ENCODE measurements at regions not wholly inside any gene's neighbourhood (a gene's known extent, or its start where the extent isn't known, plus 50 kb on each side); places are given as distances from the start of the nearest gene placed in this dataset.

DNA sequence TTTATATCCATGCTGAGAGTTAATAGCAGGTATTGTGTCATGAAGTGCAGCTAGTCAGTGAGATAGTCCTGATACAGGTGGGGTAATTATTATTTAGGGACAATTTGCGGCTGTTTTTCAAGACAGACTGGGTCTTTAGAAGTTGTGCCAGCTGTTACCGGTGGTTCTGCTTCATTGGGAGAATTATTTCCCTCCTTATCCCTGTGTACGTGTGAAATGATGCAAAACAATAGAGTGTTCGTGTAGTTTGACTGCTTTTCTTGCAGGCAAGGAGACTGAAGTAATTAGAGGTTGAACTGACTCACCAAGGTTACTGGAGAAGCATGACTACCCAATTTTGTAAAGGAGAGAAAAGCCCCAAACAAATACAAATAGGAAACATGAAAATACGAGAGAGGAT is 101.7 kb downstream of the ARRDC3 start:
- peaks cover 6% of the 10 kb centered on the region for H3K36me3 Mint-ChIP-seq (ENCODE audit: low read depth)
- POLR2A ChIA-PET, result interaction anchor here (0.5 to 1.6 kb wide), 3 partner anchors 12 to 102 kb away, joined by 3 to 13 read pairs (median 6); partner anchors contain the start of gene ARRDC3
- DNase-seq, result no peak
- CTCF ChIA-PET, result interaction anchor here (0.8 to 2.2 kb wide), 6 partner anchors 9 to 48 kb away, joined by 3 to 12 read pairs (median 4); no protein-coding TSS in a partner anchor
- no peak overlapping the region for H3K4me3 Mint-ChIP-seq
- peaks cover 14% of the 10 kb centered on the region for H3K27me3 Mint-ChIP-seq
- H3K27ac Mint-ChIP-seq, result no peak overlapping the region
- peaks cover 26% of the 10 kb centered on the region for H3K4me1 Mint-ChIP-seq
- H3K9me3 Mint-ChIP-seq, result peaks cover 15% of the 10 kb centered on the region

DNA sequence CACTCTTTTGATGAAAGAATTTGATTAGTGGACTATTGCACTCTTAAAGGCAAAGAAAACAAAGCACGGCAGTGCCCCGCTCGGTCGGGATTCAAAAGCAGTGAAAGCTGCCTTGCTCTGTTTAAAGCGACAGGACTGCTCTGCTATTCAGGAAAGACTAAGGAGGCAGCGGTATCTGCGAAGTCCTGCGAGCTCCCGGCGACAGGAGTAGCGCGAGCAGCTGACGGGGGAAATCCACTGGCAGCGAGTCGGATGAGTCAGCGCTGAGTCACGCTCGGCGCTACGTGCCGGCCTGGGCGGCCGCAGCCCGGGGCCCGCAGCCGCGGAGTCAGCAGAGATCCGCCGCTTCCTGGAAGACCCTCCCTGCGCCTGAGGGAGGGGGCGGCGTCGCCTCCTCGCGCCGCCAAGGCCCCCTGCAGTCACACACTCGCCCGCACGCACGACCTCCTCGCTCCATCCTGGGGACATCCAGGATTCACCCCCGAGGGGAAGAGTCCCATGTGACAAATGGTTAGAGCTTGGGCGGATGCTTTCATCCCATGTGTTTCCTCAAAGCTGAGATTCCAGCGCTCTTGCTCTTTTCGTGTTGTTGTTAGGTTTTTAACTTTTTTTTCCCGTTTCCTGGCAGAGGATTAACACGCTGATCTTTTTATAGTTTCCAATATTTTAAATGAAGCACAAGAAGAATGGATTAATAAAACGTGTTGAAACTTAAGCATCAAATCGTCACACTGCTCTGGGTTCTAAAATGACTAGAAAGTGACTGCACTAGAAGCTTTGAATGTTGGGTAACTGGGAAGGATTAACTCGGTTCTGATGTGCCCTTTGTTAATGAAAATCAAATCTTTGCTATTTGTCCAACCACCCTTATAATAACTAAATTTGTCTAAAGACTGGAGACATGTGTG is 102.5 kb downstream of the ARRDC3 start:
- DNase-seq, result peak; percentile 75
- Mint-ChIP-seq H3K4me1 (peaks cover 26% of the 10 kb centered on the region), H3K4me3 (peak overlapping the region; percentile 74), H3K27me3 (peaks cover 21% of the 10 kb centered on the region), H3K9me3 (peaks cover 11% of the 10 kb centered on the region), H3K27ac (peak overlapping the region; percentile 85), H3K36me3 (ENCODE audit: low read depth) (peaks cover 4% of the 10 kb centered on the region)
- CTCF ChIA-PET, result interaction anchor here (0.5 to 2.4 kb wide), 9 partner anchors 10 to 835 kb away, joined by 3 to 12 read pairs (median 5); no protein-coding TSS in a partner anchor
- POLR2A ChIA-PET, result interaction anchor here (0.5 to 1.6 kb wide), 4 partner anchors 12 to 102 kb away, joined by 3 to 13 read pairs (median 4); partner anchors contain the start of gene ARRDC3

DNA sequence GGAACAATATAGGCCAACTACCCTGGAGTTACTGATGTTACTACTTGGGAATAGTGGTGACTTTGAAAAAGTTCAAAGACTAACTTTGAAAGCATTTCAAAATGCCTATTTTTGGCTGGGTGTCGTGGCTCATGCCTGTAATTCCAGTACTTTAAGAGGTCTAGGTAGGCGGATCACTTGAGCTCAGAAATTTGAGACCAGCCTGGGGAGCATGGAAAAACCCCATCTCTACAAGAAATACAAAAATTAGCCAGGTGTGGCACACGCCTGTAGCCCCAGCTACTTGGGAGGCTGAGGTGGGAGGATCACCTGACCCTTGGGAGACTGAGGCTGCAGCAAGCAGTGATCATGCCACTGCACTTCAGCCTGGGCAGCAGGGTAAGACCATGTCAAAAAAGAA is 105.3 kb downstream of the ARRDC3 start:
- H3K9me3 Mint-ChIP-seq, result peaks cover 4% of the 10 kb centered on the region
- H3K27ac Mint-ChIP-seq, result no peak overlapping the region
- CTCF ChIA-PET, result interaction anchor here (1.1 to 1.4 kb wide), 3 partner anchors 16 to 105 kb away, joined by 3 to 4 read pairs (median 3); partner anchors contain the start of gene ARRDC3
- no peak for DNase-seq
- POLR2A ChIA-PET, result no interaction called here
- H3K36me3 Mint-ChIP-seq (ENCODE audit: low read depth), result no peaks in the 10 kb centered on the region
- H3K27me3 Mint-ChIP-seq, result peaks cover 21% of the 10 kb centered on the region
- H3K4me1 Mint-ChIP-seq, result peaks cover 29% of the 10 kb centered on the region
- H3K4me3 Mint-ChIP-seq, result no peak overlapping the region

DNA sequence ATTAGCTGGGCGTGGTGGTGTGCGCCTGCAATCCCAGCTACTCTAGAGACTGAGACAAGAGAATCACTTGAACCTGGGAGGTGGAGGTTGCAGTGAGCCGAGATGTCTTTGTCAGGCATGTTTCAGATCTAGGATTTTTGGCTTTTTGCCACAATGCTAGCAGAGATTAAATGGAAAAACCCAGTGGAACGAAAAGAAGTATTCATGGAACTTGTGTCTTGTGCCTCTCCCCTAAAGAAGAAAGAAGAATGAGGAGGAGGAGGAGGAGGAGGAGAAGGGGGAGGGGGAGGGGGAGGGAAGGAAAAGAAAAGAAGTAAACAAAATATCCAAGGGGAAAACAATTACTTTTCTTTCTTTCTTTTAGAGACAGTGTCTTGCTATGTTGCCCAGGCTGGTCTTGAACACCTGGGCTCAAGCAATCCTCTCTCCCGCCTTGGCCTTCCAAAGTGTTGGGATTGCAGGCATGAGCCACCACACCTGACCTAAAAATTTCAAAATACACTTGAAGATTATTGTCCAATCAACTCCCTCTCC is 106.0 kb downstream of the ARRDC3 start:
- no peak overlapping the region for H3K4me3 Mint-ChIP-seq
- POLR2A ChIA-PET, result interaction anchor here (0.6 kb wide), 1 partner anchor 16 kb away, joined by 3 read pairs; no protein-coding TSS in a partner anchor
- no peaks in the 10 kb centered on the region for H3K36me3 Mint-ChIP-seq (ENCODE audit: low read depth)
- no peak for DNase-seq
- no peaks in the 10 kb centered on the region for H3K9me3 Mint-ChIP-seq
- peaks cover 31% of the 10 kb centered on the region for H3K4me1 Mint-ChIP-seq
- peak overlapping the region; percentile 36 for H3K27ac Mint-ChIP-seq
- CTCF ChIA-PET, result interaction anchor here (1.1 to 1.4 kb wide), 3 partner anchors 17 to 106 kb away, joined by 3 to 4 read pairs (median 3); partner anchors contain the start of gene ARRDC3
- peaks cover 21% of the 10 kb centered on the region for H3K27me3 Mint-ChIP-seq

DNA sequence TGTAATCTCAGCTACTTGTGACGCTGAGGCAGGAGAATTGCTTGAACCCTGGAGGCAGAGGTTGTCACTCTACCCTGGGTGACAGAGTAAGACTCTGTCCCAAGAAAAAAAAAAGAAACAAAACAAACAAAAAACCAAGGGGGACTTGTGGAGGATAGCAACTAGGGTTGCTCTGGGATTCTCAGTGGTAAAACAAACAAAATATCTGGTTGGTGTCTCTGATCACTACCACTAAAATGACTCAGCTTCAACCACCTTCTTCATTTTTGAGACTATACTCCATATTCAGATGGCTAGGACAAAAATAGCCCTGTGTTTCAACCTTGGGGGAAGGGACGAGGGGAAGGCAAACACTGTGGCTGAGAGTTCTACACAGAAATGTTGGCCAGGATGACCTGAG is 110.3 kb downstream of the ARRDC3 start:
- peaks cover 26% of the 10 kb centered on the region for H3K4me1 Mint-ChIP-seq
- no peaks in the 10 kb centered on the region for H3K9me3 Mint-ChIP-seq
- DNase-seq, result no peak
- H3K4me3 Mint-ChIP-seq, result no peak overlapping the region
- H3K27me3 Mint-ChIP-seq, result peaks cover 9% of the 10 kb centered on the region
- CTCF ChIA-PET, result interaction anchor here (0.7 to 3.3 kb wide), 6 partner anchors 11 to 112 kb away, joined by 3 to 11 read pairs (median 5); no protein-coding TSS in a partner anchor
- no peak overlapping the region for H3K27ac Mint-ChIP-seq
- POLR2A ChIA-PET, result no interaction called here
- no peaks in the 10 kb centered on the region for H3K36me3 Mint-ChIP-seq (ENCODE audit: low read depth)

DNA sequence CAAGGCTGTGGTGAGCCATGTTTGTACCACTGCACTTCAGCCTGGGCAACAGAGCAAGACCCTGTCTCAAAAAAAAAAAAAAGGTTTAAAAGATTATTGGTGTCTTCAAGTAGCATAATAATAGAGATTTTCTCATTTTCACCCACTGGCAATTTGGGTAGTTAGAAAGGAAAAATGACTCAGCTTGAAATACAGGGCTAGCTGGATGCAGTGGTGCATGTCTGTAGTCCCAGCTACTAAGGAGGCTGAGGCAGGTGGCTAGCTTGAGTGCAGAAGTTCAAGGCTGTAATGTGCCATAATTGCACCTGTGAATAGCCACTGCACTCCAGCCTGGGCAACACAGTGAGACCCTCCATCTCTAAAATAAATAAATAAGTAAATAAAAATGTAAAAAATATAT is 111.1 kb downstream of the ARRDC3 start:
- Mint-ChIP-seq H3K9me3 (no peaks in the 10 kb centered on the region), H3K27me3 (peaks cover 7% of the 10 kb centered on the region), H3K36me3 (ENCODE audit: low read depth) (no peaks in the 10 kb centered on the region), H3K4me1 (peaks cover 24% of the 10 kb centered on the region), H3K27ac (no peak overlapping the region), H3K4me3 (no peak overlapping the region)
- DNase-seq, result no peak
- ChIA-PET POLR2A (no interaction called here), CTCF (interaction anchor here (0.6 to 3.3 kb wide), 8 partner anchors 8 to 113 kb away, joined by 3 to 12 read pairs (median 5); no protein-coding TSS in a partner anchor)

DNA sequence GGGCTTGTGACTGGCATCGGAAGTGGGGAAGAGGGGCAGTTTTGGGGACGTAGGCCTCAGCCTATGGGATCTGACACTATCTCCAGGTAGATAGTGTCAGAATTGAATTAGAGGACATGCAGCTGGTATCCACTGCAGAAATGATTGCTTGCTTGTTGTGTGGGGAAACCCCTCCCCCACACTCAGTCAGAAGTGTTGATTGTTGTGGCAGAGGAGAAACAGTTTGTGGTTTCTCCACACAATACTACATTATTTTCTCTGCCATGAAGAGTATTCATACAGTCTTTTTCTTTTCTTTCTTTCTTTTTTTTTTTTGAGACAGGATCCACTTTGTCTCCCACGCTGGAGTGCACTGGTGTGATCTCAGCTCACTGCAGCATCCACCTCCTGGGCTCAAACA is 113.9 kb downstream of the ARRDC3 start:
- peak overlapping the region; percentile 38 for H3K27ac Mint-ChIP-seq
- no peak overlapping the region for H3K4me3 Mint-ChIP-seq
- ChIA-PET CTCF (interaction anchor here (0.6 to 1.5 kb wide), 8 partner anchors 11 to 135 kb away, joined by 3 to 5 read pairs (median 3); partner anchors contain the start of gene ARRDC3), POLR2A (interaction anchor here (0.6 to 1.3 kb wide), 3 partner anchors 12 to 112 kb away, joined by 3 to 11 read pairs (median 6); no protein-coding TSS in a partner anchor)
- H3K36me3 Mint-ChIP-seq (ENCODE audit: low read depth), result no peaks in the 10 kb centered on the region
- H3K9me3 Mint-ChIP-seq, result no peaks in the 10 kb centered on the region
- H3K4me1 Mint-ChIP-seq, result peaks cover 32% of the 10 kb centered on the region
- peak; percentile 57 for DNase-seq
- peaks cover 3% of the 10 kb centered on the region for H3K27me3 Mint-ChIP-seq

DNA sequence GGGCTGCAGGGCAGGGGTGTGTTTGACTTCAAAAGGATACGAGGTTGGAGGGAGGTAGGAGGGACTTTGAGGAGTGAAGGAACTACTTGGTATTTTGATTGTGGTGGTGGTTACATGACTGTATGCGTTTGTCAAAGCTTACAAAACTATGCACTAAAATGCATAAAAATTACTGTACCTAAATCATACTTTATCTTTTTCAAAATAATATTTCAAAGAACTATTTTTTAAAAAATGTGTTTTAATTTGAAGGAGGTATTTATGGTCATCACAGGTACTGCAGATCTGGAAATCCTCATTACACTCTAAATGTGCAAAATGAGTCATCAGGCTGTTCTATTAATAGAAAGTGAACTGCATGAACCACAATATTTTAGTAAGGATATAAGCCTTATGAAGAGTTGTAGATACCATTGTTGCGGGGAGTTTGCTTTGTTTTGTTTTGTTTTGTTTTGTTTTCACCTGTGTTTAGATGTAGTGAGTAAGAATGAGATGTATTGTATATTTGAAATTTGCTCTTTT is 116.9 kb downstream of the ARRDC3 start:
- H3K9me3 Mint-ChIP-seq, result no peaks in the 10 kb centered on the region
- H3K27me3 Mint-ChIP-seq, result peaks cover 4% of the 10 kb centered on the region
- POLR2A ChIA-PET, result interaction anchor here (0.7 kb wide), 1 partner anchor 100 kb away, joined by 3 read pairs; no protein-coding TSS in a partner anchor
- no peak overlapping the region for H3K27ac Mint-ChIP-seq
- CTCF ChIA-PET, result interaction anchor here (0.8 kb wide), 1 partner anchor 96 kb away, joined by 3 read pairs; no protein-coding TSS in a partner anchor
- H3K4me1 Mint-ChIP-seq, result peaks cover 26% of the 10 kb centered on the region
- no peaks in the 10 kb centered on the region for H3K36me3 Mint-ChIP-seq (ENCODE audit: low read depth)
- no peak for DNase-seq
- H3K4me3 Mint-ChIP-seq, result no peak overlapping the region

DNA sequence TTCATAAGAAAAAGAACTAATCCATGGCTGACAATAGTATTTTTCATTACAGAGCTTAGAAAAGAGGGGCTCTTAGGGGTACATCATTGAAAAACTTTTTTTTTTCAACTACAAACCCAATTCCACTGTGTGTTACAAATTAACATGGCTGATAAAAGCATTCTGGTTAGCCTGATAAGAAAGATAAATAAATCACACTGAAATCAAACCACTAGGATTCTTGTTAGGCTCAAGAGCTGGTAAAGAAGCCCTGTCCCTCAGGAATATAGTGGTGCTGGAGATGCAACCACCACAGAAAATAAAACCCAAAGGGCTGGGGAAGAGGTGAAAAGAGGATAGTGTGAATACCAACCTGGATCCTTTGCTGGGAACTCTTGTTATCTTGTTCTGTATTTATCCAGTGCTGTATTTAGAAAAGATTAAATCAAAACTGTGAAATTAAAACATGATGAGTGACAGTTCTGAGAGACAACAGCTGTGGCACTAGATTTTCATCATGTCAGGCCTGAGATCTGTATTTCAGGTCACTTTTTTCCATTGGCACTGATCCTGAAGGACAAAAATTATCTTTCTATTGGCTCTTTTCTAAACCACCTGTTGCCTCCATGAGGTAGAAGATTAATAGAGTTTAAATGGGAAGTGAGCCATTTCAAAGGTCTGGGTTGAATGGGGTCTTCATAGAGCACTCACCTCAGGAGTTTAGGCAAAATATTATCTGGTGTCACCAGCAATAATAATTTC is 118.6 kb downstream of the ARRDC3 start:
- ChIA-PET CTCF (interaction anchor here (0.6 kb wide), 1 partner anchor 47 kb away, joined by 3 read pairs; no protein-coding TSS in a partner anchor), POLR2A (no interaction called here)
- no peak for DNase-seq

DNA sequence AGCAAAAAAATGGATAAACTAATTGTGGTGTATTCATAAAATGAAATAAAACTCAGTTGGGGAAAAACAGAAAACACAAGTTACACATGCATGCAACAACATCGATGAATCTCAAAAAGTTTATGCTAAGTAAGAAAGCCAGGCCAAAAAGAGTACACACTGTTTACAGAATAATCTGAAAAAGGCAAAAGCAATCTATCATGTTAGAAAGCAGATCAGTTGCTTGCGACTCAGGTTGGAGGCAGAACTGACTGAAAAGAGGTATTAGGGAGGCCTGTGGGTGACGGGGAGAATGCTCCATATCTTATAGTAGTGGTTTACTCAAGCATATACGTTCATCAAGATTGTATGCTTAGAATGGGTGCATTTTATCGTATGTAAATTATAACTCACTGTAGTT is 119.2 kb downstream of the ARRDC3 start:
- DNase-seq, result no peak
- Mint-ChIP-seq H3K4me1 (peaks cover 12% of the 10 kb centered on the region), H3K27ac (no peak overlapping the region), H3K4me3 (no peak overlapping the region), H3K27me3 (peaks cover 7% of the 10 kb centered on the region), H3K9me3 (no peaks in the 10 kb centered on the region), H3K36me3 (ENCODE audit: low read depth) (no peaks in the 10 kb centered on the region)
- POLR2A ChIA-PET, result no interaction called here
- CTCF ChIA-PET, result interaction anchor here (0.6 kb wide), 1 partner anchor 46 kb away, joined by 3 read pairs; no protein-coding TSS in a partner anchor

More for the DNA sequence above, 118.6 kb downstream of the ARRDC3 start:
- no peaks in the 10 kb centered on the region for H3K36me3 Mint-ChIP-seq (ENCODE audit: low read depth)
- no peak overlapping the region for H3K4me3 Mint-ChIP-seq
- H3K27ac Mint-ChIP-seq, result no peak overlapping the region
- H3K27me3 Mint-ChIP-seq, result peaks cover 7% of the 10 kb centered on the region
- H3K9me3 Mint-ChIP-seq, result no peaks in the 10 kb centered on the region
- peaks cover 18% of the 10 kb centered on the region for H3K4me1 Mint-ChIP-seq

DNA sequence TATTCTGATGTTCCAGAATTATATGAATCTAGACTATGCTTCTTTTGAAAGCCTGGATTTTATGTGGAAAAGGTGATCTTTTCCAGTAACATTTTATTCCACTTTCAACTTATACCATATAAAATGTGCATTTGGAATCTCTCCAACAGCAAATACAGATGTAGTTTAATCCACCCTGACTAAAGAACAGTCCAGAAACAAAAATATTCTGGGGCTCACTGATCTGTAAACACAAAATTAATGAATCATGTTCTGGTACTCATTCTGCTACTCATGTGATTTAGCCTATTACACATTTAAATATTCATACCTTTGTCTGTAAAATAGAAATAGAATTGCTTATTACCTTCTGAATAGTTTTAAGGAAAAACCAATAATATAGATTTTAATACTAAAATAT is 125.8 kb downstream of the ARRDC3 start:
- Mint-ChIP-seq H3K4me3 (no peak overlapping the region), H3K27me3 (peaks cover 3% of the 10 kb centered on the region), H3K36me3 (ENCODE audit: low read depth) (no peaks in the 10 kb centered on the region), H3K4me1 (no peaks in the 10 kb centered on the region), H3K27ac (no peak overlapping the region), H3K9me3 (no peaks in the 10 kb centered on the region)
- CTCF ChIA-PET, result no interaction called here
- POLR2A ChIA-PET, result no interaction called here
- no peak for DNase-seq

DNA sequence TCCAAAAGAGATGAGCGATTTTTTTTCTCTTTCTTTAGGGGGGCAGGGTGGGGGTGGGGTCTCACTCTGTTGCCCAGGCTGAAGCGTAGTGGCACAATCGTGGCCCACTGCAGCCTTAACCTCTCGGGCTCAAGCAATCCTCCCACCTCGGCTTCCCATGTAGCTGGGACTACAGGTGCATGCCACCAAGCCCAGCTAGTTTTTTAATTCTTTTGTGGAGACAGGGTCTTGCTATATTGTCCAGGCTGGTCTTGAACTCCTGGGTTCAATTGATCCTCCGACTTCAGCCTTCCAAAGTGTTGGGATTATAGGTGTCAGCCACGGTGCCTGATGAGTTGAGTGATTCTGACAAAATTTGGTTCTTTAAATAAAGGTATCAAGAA is 127.0 kb downstream of the ARRDC3 start:
- Mint-ChIP-seq H3K27me3 (peaks cover 2% of the 10 kb centered on the region), H3K27ac (no peak overlapping the region), H3K4me3 (no peak overlapping the region), H3K4me1 (no peaks in the 10 kb centered on the region), H3K9me3 (no peaks in the 10 kb centered on the region), H3K36me3 (ENCODE audit: low read depth) (no peaks in the 10 kb centered on the region)
- CTCF ChIA-PET, result interaction anchor here (0.7 to 1.4 kb wide), 2 partner anchors 19 to 53 kb away, joined by 3 to 4 read pairs; no protein-coding TSS in a partner anchor
- POLR2A ChIA-PET, result no interaction called here
- no peak for DNase-seq

Data from activated CD4-positive, alpha-beta T cell treated with anti-CD3 and anti-CD28 coated beads, Interleukin-2, amount 10 ng/mL, durations not matched to agents 7 days and 5 days (primary cell).